IMR-90 (cell line): ENCODE measurements at regions not wholly inside any gene's neighbourhood (a gene's known extent, or its start where the extent isn't known, plus 50 kb on each side); places are given as distances from the start of the nearest gene placed in this dataset.

Experiments used
- ATAC-seq: fragments of 200-7000 bp; cut with Tn5 transposase; 2 replicates; pipeline ENCODE4 v1.9.1; 2020; ENCODE audit warnings: low read depth, mild to moderate bottlenecking, moderate library complexity
- BruUV-seq: library from RNA; stranded (reverse); fragments of 400-500 nt; replicated peaks from 2 replicates; lab custom pipeline; 2021; lab: Mats Ljungman, UMichigan
- CTCF ChIA-PET: fragments of 300-600 bp; formaldehyde crosslinking; extraction: SDS; loops from one replicate; lab custom pipeline; 2021; ENCODE audit warnings: antibody characterized with exemption; lab: Yijun Ruan, JAX
- POLR2A ChIA-PET: fragments of 300-600 bp; sonication (Branson Sonifier 250); formaldehyde crosslinking; loops from one replicate; lab custom pipeline; 2022; ENCODE audit warnings: antibody characterized with exemption; ENCODE audit not compliant: unreplicated experiment; lab: Charles Lee
- DNase-seq: peaks from one replicate; pipeline ENCODE4 v3.0.0; 2013
- H2AFZ ChIP-seq: replicated peaks from 2 replicates; pipeline ENCODE3; 2013; ENCODE audit warnings: low read length, mild to moderate bottlenecking; ENCODE audit not compliant: poor library complexity
- H2AK5ac ChIP-seq: 2 replicates; pipeline ENCODE4 v1.6.1; 2013; ENCODE audit warnings: low read depth, low read length, inconsistent platforms
- H2AK9ac ChIP-seq: replicated peaks from 2 replicates; pipeline ENCODE3; 2013; ENCODE audit warnings: mild to moderate bottlenecking, low read depth, low read length, moderate library complexity; ENCODE audit not compliant: poor library complexity
- H2BK120ac ChIP-seq: 2 replicates; pipeline ENCODE4 v1.6.1; 2013; ENCODE audit warnings: low read depth, low read length, inconsistent platforms
- H2BK15ac ChIP-seq: 3 replicates; pipeline ENCODE4 v1.6.1; 2013; ENCODE audit warnings: low read depth, low read length, inconsistent platforms
- H2BK20ac ChIP-seq: 2 replicates; pipeline ENCODE4 v1.6.1; 2013; ENCODE audit warnings: low read depth, mild to moderate bottlenecking, inconsistent platforms, low read length, moderate library complexity
- H2BK5ac ChIP-seq: 2 replicates; pipeline ENCODE4 v1.6.1; 2013; ENCODE audit warnings: mild to moderate bottlenecking, low read depth, low read length, inconsistent platforms; ENCODE audit not compliant: poor library complexity, severe bottlenecking
- H3K14ac ChIP-seq: replicated peaks from 2 replicates; pipeline ENCODE4 v1.6.1; 2013; ENCODE audit warnings: low read depth, low read length, inconsistent platforms
- H3K18ac ChIP-seq: 2 replicates; pipeline ENCODE4 v1.6.1; 2013; ENCODE audit warnings: low read depth, low read length, control low read depth
- H3K23ac ChIP-seq: 2 replicates; pipeline ENCODE4 v1.6.1; 2013; ENCODE audit warnings: low read depth, low read length, inconsistent platforms
- H3K27ac ChIP-seq: 2 replicates; pipeline ENCODE4 v1.5.1; 2013; ENCODE audit warnings: mild to moderate bottlenecking, control low read depth, low read length; ENCODE audit not compliant: insufficient read depth
- H3K27me3 ChIP-seq: 2 replicates; pipeline ENCODE4 v1.6.1; 2013; ENCODE audit warnings: low read length; ENCODE audit not compliant: control insufficient read depth, insufficient read depth
- H3K36me3 ChIP-seq: 2 replicates; pipeline ENCODE4 v1.6.1; 2013; ENCODE audit warnings: low read length, mixed read lengths; ENCODE audit not compliant: control insufficient read depth, insufficient read depth
- H3K4ac ChIP-seq: 2 replicates; pipeline ENCODE4 v1.6.1; 2013; ENCODE audit warnings: low read depth, low read length, inconsistent platforms
- H3K4me1 ChIP-seq: 2 replicates; pipeline ENCODE4 v1.6.1; 2013; ENCODE audit warnings: low read length, mixed read lengths; ENCODE audit not compliant: control insufficient read depth, insufficient read depth
- H3K4me2 ChIP-seq: 2 replicates; pipeline ENCODE4 v1.6.1; 2013; ENCODE audit warnings: low read depth, mild to moderate bottlenecking, control low read depth, low read length, moderate library complexity
- H3K4me3 ChIP-seq: 2 replicates; pipeline ENCODE4 v1.5.1; 2013; ENCODE audit warnings: low read depth, mild to moderate bottlenecking, control low read depth, low read length, moderate library complexity; ENCODE audit not compliant: insufficient read depth
- H3K56ac ChIP-seq: 2 replicates; pipeline ENCODE4 v1.6.1; 2013; ENCODE audit warnings: low read length, inconsistent platforms; ENCODE audit not compliant: insufficient read depth; ENCODE audit errors: extremely low read depth
- H3K79me1 ChIP-seq, 2 experiments: 2 replicates each; pipeline ENCODE4 v1.6.1; 2013; ENCODE audit warnings: low read length in 2 of 2, inconsistent platforms in 1 of 2, low read depth in 1 of 2
- H3K9ac ChIP-seq: 2 replicates; pipeline ENCODE4 v1.6.1; 2013; ENCODE audit warnings: low read depth, low read length, control low read depth
- H3K9me1 ChIP-seq: 2 replicates; pipeline ENCODE4 v1.6.1; 2013; ENCODE audit warnings: low read length, inconsistent platforms; ENCODE audit not compliant: insufficient read depth
- H3K9me3 ChIP-seq: 2 replicates; pipeline ENCODE4 v1.6.1; 2013; ENCODE audit warnings: low read length; ENCODE audit not compliant: control insufficient read depth, insufficient read depth
- H4K20me1 ChIP-seq: 2 replicates; pipeline ENCODE4 v1.6.1; 2013; ENCODE audit warnings: low read length, inconsistent platforms; ENCODE audit not compliant: insufficient read depth
- H4K5ac ChIP-seq: 2 replicates; pipeline ENCODE4 v1.6.1; 2013; ENCODE audit warnings: mild to moderate bottlenecking, low read depth, low read length, control low read depth
- H4K8ac ChIP-seq, 2 experiments: 2 replicates each; pipeline ENCODE4 v1.6.1; 2013; ENCODE audit warnings: low read depth in 2 of 2, low read length in 2 of 2, control low read depth in 1 of 2, inconsistent platforms in 1 of 2
- H4K91ac ChIP-seq: 2 replicates; pipeline ENCODE4 v1.6.1; 2013; ENCODE audit warnings: low read depth, low read length, inconsistent platforms; ENCODE audit not compliant: insufficient read depth
- CHD1 ChIP-seq: IDR thresholded peaks from 2 replicates; pipeline ENCODE4 v1.6.1; 2012; ENCODE audit warnings: low read depth, low read length, improper control_type of control experiment
- MAFK ChIP-seq: IDR thresholded peaks from 2 replicates; pipeline ENCODE4 v1.6.1; 2012; ENCODE audit warnings: low read depth, low read length, improper control_type of control experiment
- POLR2A ChIP-seq: IDR thresholded peaks from 2 replicates; pipeline ENCODE4 v1.6.1; 2012; ENCODE audit warnings: mild to moderate bottlenecking, low read depth, low read length
- RAD21 ChIP-seq: IDR thresholded peaks from 2 replicates; pipeline ENCODE4 v1.6.1; 2012; ENCODE audit warnings: low read length, improper control_type of control experiment
- USF2 ChIP-seq: fragments of 150-350 bp; IDR thresholded peaks from 2 replicates; pipeline ENCODE4 v1.6.1; 2017; ENCODE audit warnings: mild to moderate bottlenecking, antibody characterized with exemption, low read length, low read depth
- WGBS, 2 experiments: methylation state at CpG; one replicate each; pipeline versions ENCODE4 v1.1.5 to v1.1.7; 2013; ENCODE audit warnings: missing lambda C conversion rate in 2 of 2; ENCODE audit not compliant: insufficient read length in 1 of 2; ENCODE audit errors: extremely low coverage in 2 of 2; 5-methylcytosine and 5-hydroxymethylcytosine counted together
- dilution Hi-C: fragments of 300-500 bp; cut with HindIII; formaldehyde crosslinking; loops from one replicate; pipeline ENCODE4 v1.14.3; 2018; ENCODE audit warnings: low sequenced_read_pairs; ENCODE audit not compliant: unreplicated experiment
- in situ Hi-C: fragments of 300-500 bp; cut with MboI; formaldehyde crosslinking; loops from 3 replicates; pipeline ENCODE4 v1.14.3; 2019; ENCODE audit warnings: low sequenced_read_pairs, inconsistent platforms, mixed read lengths
- intact Hi-C: fragments of 100-400 bp; cut with micrococcal nuclease; formaldehyde crosslinking; loops from 2 replicates; pipeline ENCODE4 v1.10.0; 2022

- TF ChIP-seq RAD21 (no peak), POLR2A (no peak), MAFK (no peak), USF2 (no peak), CHD1 (no peak)
- intact Hi-C loops, result no loop called here
- Histone ChIP-seq H3K4ac (no peak overlapping the region), H3K4me2 (no peak overlapping the region), H3K36me3 (no peaks in the 10 kb centered on the region), H3K79me1 (no peaks in the 10 kb centered on the region), H2BK15ac (no peak overlapping the region), H2AFZ (no peak overlapping the region), H4K20me1 (no peaks in the 10 kb centered on the region), H3K23ac (no peak overlapping the region), H4K5ac (no peak overlapping the region), H2AK5ac (no peak overlapping the region), H2BK20ac (no peak overlapping the region), H3K27ac (no peak overlapping the region), H2AK9ac (no peak overlapping the region), H2BK120ac (no peak overlapping the region), H3K14ac (no peak overlapping the region), H3K4me1 (no peaks in the 10 kb centered on the region), H4K8ac (no peak overlapping the region), H3K9me1 (no peaks in the 10 kb centered on the region), H2BK5ac (no peak overlapping the region), H3K9me3 (no peaks in the 10 kb centered on the region), H3K56ac (no peak overlapping the region), H3K4me3 (no peak overlapping the region), H3K18ac (no peak overlapping the region), H3K9ac (no peak overlapping the region), H3K27me3 (peaks cover 12% of the 10 kb centered on the region), H4K91ac (no peak overlapping the region)
- BruUV-seq, result no TSS peak
- ATAC-seq (no peak), DNase-seq (no peak)
- WGBS, 2 experiments, result 100% methylated on average over 1 of the region's 4 CpGs; no CpG with 5 or more reads in 1 of the 2 experiments
- CTCF ChIA-PET, result no interaction called here
- in situ Hi-C loops, result no loop called here
- POLR2A ChIA-PET, result no interaction called here
- dilution Hi-C loops, result no loop called here
Observed at GRCh38 chr3:70631716-70632307, 319.4 kb upstream of the MDFIC2 start.
